ENCODE measurements at regions not wholly inside any gene's neighbourhood (a gene's known extent, or its start where the extent isn't known, plus 50 kb on each side); places are given as distances from the start of the nearest gene placed in this dataset.
"Not testable (repeated sequence)": the region's sequence is repeated elsewhere in the genome, so short reads cannot be mapped to it uniquely, and the experiment has no call there.

DNA sequence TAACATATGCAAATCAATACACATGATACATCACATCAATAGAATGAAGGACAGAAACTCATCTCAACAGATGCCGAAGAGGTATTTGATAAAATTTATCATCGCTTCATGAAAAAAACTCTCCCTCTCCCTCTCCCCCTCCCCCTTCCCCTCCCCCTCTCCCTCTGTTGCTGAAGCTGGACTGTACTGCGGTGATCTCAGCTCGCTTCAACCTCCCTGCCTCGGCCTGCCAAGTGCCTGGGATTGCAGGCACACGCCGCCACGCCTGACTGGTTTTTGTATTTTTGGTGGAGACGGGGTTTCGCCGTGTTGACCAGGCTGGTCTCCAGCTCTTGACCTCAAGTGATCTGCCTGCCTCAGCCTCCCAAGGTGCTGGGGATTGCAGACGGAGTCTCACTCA lies 138.5 kb upstream of the PALMD start:
- POLR2A ChIA-PET (ENCODE audit: partially characterized antibody); H2AFZ ChIP-seq (ENCODE audit: low read length); H3K79me1 ChIP-seq (ENCODE audit: low read depth, low read length); H4K8ac ChIP-seq (ENCODE audit: extremely low read depth, insufficient read depth, low read length); H3K4me1 ChIP-seq (replicated peaks in 1 of 4; ENCODE audit: control insufficient read depth in 3 of 4, insufficient read depth in 4 of 4, low read length in 3 of 4); H2BK20ac ChIP-seq (ENCODE audit: low read length); H3K23me2 ChIP-seq (ENCODE audit: low read depth, low read length); H3K56ac ChIP-seq (replicated peaks; ENCODE audit: insufficient read length, low read depth, low read length); H4K20me1 ChIP-seq (replicated peaks in 1 of 2; ENCODE audit: control insufficient read depth in 1 of 2, insufficient read depth in 2 of 2, low read length in 2 of 2); H2BK15ac ChIP-seq (ENCODE audit: low read length); H2AK5ac ChIP-seq (ENCODE audit: low read depth, low read length); H3K79me2 ChIP-seq (ENCODE audit: control insufficient read depth in 1 of 2, insufficient read depth in 2 of 2, low read length in 2 of 2); FAIRE-seq; H2BK12ac ChIP-seq (ENCODE audit: low read depth, low read length); H3K23ac ChIP-seq (ENCODE audit: insufficient read length); H2BK5ac ChIP-seq (ENCODE audit: low read depth, low read length); H3K4me2 ChIP-seq (ENCODE audit: insufficient read depth in 1 of 2, low read depth in 2 of 2, low read length in 2 of 2); H3K27me3 ChIP-seq (replicated peaks in 1 of 4; ENCODE audit: control insufficient read depth in 3 of 4, extremely low read depth in 1 of 4, insufficient read depth in 3 of 4, low read length in 3 of 4); H2BK120ac ChIP-seq (replicated peaks; ENCODE audit: low read depth, low read length); CTCF ChIA-PET (ENCODE audit: partially characterized antibody); H3K36me3 ChIP-seq (ENCODE audit: control insufficient read depth in 2 of 4, insufficient read depth in 4 of 4, low read length in 3 of 4); H3K27ac ChIP-seq (ENCODE audit: low read depth, low read length); H4K91ac ChIP-seq (replicated peaks; ENCODE audit: insufficient read length, low read length); H3K9ac ChIP-seq (replicated peaks in 1 of 4; ENCODE audit: extremely low read depth in 1 of 4, low read depth in 3 of 4, low read length in 3 of 4); H3K4me3 ChIP-seq (ENCODE audit: extremely low read depth in 1 of 4, insufficient read depth in 2 of 4, low read depth in 3 of 4, low read length in 4 of 4); DNase-seq (ENCODE audit: low read depth in 1 of 2, low spot score in 2 of 2); H3K4ac ChIP-seq (replicated peaks; ENCODE audit: insufficient read length, low read depth, low read length); H4K5ac ChIP-seq (ENCODE audit: insufficient read length, low read depth, low read length); H3K18ac ChIP-seq (ENCODE audit: extremely low read depth, low read length); H3K14ac ChIP-seq (ENCODE audit: insufficient read length): not testable (repeated sequence)
- WGBS, 2 experiments (ENCODE audit: extremely low coverage in 1 of 2, insufficient coverage in 1 of 2, insufficient read length in 1 of 2, insufficient replicate concordance in 2 of 2, low coverage in 1 of 2, low lambda C conversion rate in 2 of 2, missing lambda C conversion rate in 1 of 2), result 99% methylated on average over 12 of the region's 12 CpGs; no CpG with 5 or more reads in 1 of the 2 experiments
- H3K9me3 ChIP-seq (ENCODE audit: insufficient read depth in 2 of 2, low read depth in 1 of 2, low read length in 1 of 2), result peaks cover 0 to 20% of the 10 kb centered on the region in 2 experiments; a peak in 2 of 4 replicates
